Aorta (tissue), 5 donors: ENCODE measurements at regions not wholly inside any gene's neighbourhood (a gene's known extent, or its start where the extent isn't known, plus 50 kb on each side); places are given as distances from the start of the nearest gene placed in this dataset.
A peak's percentile ranks its signal among the peaks of the same experiment; 100 is the strongest.
"Not testable (repeated sequence)": the region's sequence is repeated elsewhere in the genome, so short reads cannot be mapped to it uniquely, and the experiment has no call there.

Experiments
- ATAC-seq: fragments of 200-7000 bp; cut with Tn5 transposase; one replicate; pipeline ENCODE4 v1.9.1; 2022; ENCODE audit warnings: moderate library complexity; ENCODE audit not compliant: low FRiP score
- DNase-seq, 2 donors: peaks; one replicate each; pipeline ENCODE4 v3.0.0-alpha.2; 2020
- H3K27ac ChIP-seq, 2 donors: one replicate each; pipeline ENCODE4 v1.5.1; 2013; ENCODE audit warnings: low read length in 2 of 2, mild to moderate bottlenecking in 2 of 2, moderate library complexity in 2 of 2, control low read depth in 1 of 2, inconsistent platforms in 1 of 2, low read depth in 1 of 2
- H3K27me3 ChIP-seq, 2 donors: one replicate each; pipeline ENCODE4 v1.6.1; 2013; ENCODE audit warnings: control low read depth in 1 of 2, low read length in 1 of 2, mild to moderate bottlenecking in 1 of 2, moderate library complexity in 1 of 2; ENCODE audit not compliant: insufficient read depth in 2 of 2, control insufficient read depth in 1 of 2
- H3K36me3 ChIP-seq, 2 donors: one replicate each; pipeline ENCODE4 v1.6.1; 2013; ENCODE audit warnings: control low read depth in 1 of 2, low read length in 1 of 2, mild to moderate bottlenecking in 1 of 2; ENCODE audit not compliant: insufficient read depth in 2 of 2, control insufficient read depth in 1 of 2
- H3K4me1 ChIP-seq, 2 donors: one replicate each; pipeline ENCODE4 v1.6.1; 2013; ENCODE audit warnings: low read length in 2 of 2, control low read depth in 1 of 2, mild to moderate bottlenecking in 1 of 2, moderate library complexity in 1 of 2; ENCODE audit not compliant: insufficient read depth in 2 of 2, control insufficient read depth in 1 of 2
- H3K4me3 ChIP-seq, 2 donors: one replicate each; pipeline ENCODE4 v1.5.1; 2013; ENCODE audit warnings: low read length in 2 of 2, control low read depth in 1 of 2, mild to moderate bottlenecking in 1 of 2
- H3K9me3 ChIP-seq: one replicate; pipeline ENCODE4 v1.6.1; 2013; ENCODE audit warnings: mild to moderate bottlenecking, low read length; ENCODE audit not compliant: control insufficient read depth
- WGBS, 2 donors: extraction: QIAGEN DNeasy Blood & Tissue Kit; methylation state at CpG; one replicate each; pipeline ENCODE4 v1.1.7; 2013; 5-methylcytosine and 5-hydroxymethylcytosine counted together
- intact Hi-C, 2 donors: fragments of 100-400 bp; cut with DNase I; formaldehyde crosslinking; loops; one replicate each; pipeline versions ENCODE4 v1.14.2 to v1.15.0; 2022
- donor health status: healthy with polysubstance abuse.
- donor health status: Bipolar disorder and iron deficiency.
- donor health status: DM: no; HTN: no; CAD: no.
- donor health status: DM: no; HTN: no; CAD: no.
- donor health status: DM: yes; HTN: yes; CAD: no.

DNA sequence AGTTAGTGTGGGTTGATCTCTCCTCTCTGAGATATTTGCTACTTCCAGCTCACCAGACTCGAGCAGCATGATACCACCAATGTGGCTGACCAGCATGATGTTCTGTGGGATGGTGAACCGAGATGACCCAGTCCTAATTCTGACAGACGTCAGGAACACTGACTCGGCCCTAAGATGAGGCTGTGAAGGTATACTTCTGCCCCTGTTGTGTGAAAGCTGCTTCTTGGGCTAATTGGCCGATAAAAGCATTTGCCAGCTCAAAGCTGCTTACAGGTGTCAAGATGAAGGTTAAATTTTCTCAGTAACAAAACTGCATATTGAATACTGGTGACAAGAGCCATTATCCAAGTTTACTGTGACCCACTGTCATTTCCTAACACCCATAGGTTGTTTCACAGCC is 151.4 kb downstream of the BRD1 start:
- Histone ChIP-seq H3K27ac (no peak overlapping the region), H3K4me1 (no peaks in the 10 kb centered on the region), H3K9me3 (no peaks in the 10 kb centered on the region), H3K36me3 (no peaks in the 10 kb centered on the region), H3K4me3 (no peak overlapping the region), H3K27me3 (no peaks in the 10 kb centered on the region)
- DNase-seq (no peak), ATAC-seq (no peak)
- intact Hi-C loops, result no loop called here
- 66 to 70% methylated on average over 5 of the region's 5 CpGs for WGBS, 2 donors

DNA sequence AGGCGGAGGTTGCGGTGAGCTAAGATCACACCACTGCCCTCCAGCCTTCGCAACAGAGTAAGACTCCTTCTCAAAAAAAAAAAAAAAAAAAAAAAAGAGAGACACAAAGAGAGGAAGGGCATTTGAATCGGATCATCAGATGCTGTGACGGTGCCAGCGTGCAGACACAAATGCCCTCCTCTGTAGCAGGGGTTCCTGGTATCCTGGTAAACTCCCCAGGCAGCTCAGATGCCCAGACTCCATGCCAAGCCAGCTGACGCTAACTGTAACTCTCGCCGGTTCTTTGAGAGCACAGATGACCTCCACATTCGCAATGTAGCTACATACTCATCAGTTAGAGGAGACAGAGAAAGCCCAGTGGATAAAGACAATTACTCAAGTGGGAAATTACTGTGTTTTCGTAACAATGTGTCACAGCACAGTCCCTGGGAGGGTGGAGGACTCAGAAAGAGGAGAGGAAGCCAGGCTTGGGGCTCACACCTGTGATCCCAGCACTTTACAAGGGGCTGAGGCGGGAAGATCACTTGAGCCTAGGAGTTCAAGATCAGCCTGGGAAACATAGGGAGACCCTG is 153.1 kb downstream of the BRD1 start:
- no peaks in the 10 kb centered on the region for H3K27me3 ChIP-seq
- ATAC-seq (no peak), DNase-seq (no peak)
- intact Hi-C loops, result no loop called here
- no peaks in the 10 kb centered on the region for H3K36me3 ChIP-seq
- no peaks in the 10 kb centered on the region for H3K4me1 ChIP-seq
- no peak overlapping the region for H3K4me3 ChIP-seq
- no peaks in the 10 kb centered on the region for H3K9me3 ChIP-seq
- 84 to 86% methylated on average over 12 of the region's 12 CpGs for WGBS, 2 donors
- no peak overlapping the region for H3K27ac ChIP-seq

DNA sequence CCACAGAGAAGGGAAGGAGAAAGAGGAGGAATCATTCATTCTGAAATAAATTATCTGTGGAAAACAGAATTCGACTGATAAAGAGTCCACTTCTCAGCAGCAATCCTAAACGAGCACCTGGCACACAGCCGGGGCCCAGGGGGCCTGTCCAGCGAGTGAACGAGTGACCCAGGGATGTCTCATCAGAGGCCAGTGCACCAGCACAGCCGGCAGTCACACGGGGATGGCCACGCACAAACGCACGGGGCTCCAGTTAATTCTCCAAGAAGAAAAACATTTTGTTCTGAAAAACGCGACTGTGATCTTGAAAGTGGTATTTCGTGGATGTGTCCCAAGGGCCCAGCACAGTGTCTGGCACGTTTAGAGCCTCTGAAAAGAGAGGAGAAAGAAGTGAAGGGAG is 154.6 kb downstream of the BRD1 start:
- Histone ChIP-seq H3K4me1 (no peaks in the 10 kb centered on the region), H3K9me3 (no peaks in the 10 kb centered on the region), H3K27me3 (no peaks in the 10 kb centered on the region), H3K36me3 (no peaks in the 10 kb centered on the region), H3K4me3 (no peak overlapping the region), H3K27ac (no peak overlapping the region)
- intact Hi-C loops, result no loop called here
- no peak for ATAC-seq
- 25 to 38% methylated on average over 14 of the region's 14 CpGs for WGBS, 2 donors
- no peak for DNase-seq

DNA sequence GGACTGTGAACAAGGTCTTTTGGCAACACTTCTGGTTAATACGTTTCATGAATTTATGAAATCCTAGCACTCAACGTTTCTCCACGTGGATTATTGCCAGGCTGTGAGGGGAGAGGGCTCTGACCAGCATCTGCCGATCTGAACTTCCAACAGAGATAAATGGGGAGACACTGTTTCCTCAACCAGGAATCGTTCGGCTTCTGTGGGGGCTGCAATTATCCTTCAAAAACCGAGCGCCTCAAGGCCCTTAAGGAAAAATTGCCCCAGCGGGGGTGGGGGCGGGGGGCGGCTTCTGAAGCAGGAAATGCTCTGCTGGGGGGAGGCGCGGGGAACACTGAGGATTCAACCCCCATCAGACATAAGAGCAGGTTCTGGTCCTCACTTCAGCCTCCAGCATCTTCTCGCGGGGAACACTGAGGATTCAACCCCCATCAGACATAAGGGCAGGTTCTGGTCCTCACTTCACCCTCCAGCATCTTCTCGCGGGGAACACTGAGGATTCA is 155.6 kb downstream of the BRD1 start:
- Histone ChIP-seq H3K4me3 (no peak overlapping the region), H3K36me3 (no peaks in the 10 kb centered on the region), H3K9me3 (no peaks in the 10 kb centered on the region), H3K4me1 (no peaks in the 10 kb centered on the region), H3K27me3 (no peaks in the 10 kb centered on the region), H3K27ac (no peak overlapping the region)
- DNase-seq (peak in 1 of 2 donors; percentile 12), ATAC-seq (no peak)
- 34 to 50% methylated on average over 15 to 16 of the region's 17 CpGs for WGBS, 2 donors
- intact Hi-C loops, result no loop called here

DNA sequence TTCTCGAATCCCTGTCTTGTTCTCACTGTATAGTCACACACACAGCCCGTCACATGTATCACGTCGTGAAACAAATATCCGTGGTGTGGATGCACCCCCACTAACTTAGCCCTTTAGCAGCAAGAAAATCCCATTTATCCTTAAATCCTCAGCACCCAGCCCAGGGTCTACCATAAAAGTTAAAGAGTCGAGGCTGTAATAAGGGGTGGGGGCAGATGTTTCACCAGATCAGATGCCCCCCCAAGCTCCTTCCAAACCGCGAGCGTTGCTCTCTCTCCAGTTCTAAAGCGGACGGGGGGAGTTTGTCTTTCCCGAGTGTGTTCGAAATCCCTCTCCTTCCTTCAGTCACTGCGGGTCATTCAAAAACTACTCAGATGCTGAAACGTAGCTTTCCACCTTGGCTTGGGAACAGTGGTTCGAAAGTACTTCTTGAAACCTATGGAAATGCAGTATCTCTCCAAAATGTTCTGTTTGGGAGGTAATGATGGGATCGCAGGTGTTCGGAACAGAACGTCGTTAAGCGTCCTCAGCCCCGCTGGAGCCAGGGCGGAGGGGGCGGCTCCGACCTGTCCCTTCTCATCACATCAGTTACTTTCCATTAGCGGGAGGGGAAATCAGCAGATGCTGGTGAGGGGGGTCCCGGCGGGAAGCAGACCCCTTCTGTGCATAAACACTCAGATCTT is 156.2 kb downstream of the BRD1 start:
- H3K27ac ChIP-seq, result no peak overlapping the region
- H3K4me3 ChIP-seq, result no peak overlapping the region
- DNase-seq, result peak; percentile 31 to 47

DNA sequence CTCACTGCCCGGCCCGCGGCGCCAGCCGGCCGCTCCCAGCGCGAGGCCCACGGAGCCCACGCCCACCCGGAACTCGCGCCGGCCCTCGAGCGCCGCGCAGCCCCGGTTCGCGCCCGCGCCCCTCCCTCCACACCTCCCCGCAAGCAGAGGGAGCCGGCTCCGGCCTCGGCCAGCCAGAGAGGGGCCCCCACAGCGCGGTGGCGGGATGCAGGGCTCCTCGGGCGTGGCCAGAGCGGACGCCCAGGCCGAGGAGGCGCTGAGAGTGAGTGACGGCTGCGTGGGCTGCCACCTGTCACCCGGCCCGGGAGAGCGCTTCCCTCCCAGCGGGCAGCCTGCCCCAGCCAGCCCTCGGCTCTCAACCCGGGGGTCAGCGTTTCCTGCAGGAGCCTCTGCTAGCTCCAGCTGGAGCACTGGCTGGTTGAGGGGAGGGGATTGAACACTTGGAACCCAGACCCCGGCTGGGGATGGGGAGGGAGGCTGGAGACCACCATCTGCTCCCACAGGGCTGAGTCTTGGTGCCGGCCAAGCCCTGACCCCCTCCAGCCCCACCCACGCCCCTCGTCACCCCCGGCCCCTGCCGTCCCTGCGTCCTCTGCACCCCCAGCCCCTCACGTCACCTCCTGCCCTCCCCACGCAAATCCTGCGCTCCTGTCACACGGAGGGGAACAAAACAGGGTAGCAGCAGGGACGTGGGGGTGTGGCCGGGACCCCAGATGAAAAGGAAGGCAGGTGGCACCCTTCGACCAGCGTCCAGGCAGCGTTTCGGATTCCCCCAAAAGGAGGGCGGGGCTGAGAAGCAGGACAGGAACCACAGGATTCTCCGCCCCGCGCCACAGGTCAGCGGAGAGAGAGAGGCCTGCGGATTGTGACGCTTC is 157.0 kb downstream of the BRD1 start:
- 1 to 2% methylated on average over 39 to 69 of the region's 69 CpGs for WGBS, 2 donors

More for the DNA sequence above, 156.2 kb downstream of the BRD1 start:
- Histone ChIP-seq H3K4me1 (no peaks in the 10 kb centered on the region), H3K9me3 (no peaks in the 10 kb centered on the region), H3K36me3 (no peaks in the 10 kb centered on the region), H3K27me3 (no peaks in the 10 kb centered on the region)
- 5 to 13% methylated on average over 28 of the region's 28 CpGs for WGBS, 2 donors
- intact Hi-C loops, result no loop called here
- no peak for ATAC-seq

DNA sequence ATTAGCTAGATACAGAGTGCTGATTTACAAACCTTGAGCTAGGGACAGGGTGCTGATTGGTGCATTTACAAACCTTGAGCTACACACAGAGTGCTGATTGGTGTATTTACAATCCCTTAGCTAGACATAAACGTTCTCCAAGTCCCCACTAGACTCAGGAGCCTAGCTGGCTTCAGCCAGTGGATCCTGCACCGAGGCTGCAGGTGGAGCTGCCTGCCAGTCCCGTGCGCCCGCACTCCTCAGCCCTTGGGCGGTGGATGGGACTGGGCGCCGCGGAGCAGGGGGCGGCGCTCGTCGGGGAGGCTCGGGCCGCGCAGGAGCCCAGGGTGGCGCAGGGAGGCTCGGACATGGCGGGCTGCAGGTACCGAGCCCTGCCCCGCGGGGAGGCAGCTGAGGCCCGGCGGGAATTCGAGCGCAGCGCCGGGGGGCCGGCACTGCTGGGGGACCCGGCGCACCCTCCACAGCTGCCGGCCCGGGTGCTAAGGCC is 157.7 kb downstream of the BRD1 start:
- H3K4me3 ChIP-seq, H3K36me3 ChIP-seq, H3K27ac ChIP-seq, intact Hi-C loops, ATAC-seq, H3K27me3 ChIP-seq, H3K4me1 ChIP-seq, H3K9me3 ChIP-seq: not testable (repeated sequence)
- peak; percentile 36 to 73 for DNase-seq
- WGBS, 2 donors, result 1 to 3% methylated on average over 28 to 33 of the region's 33 CpGs

More for the DNA sequence above, 157.0 kb downstream of the BRD1 start:
- Histone ChIP-seq H3K27ac (no peak overlapping the region), H3K36me3 (no peaks in the 10 kb centered on the region), H3K27me3 (no peaks in the 10 kb centered on the region), H3K4me3 (no peak overlapping the region), H3K4me1 (no peaks in the 10 kb centered on the region), H3K9me3 (peaks cover 2% of the 10 kb centered on the region)
- ATAC-seq (peak; percentile 46), DNase-seq (peak; percentile 46 to 77)
- intact Hi-C loops, result no loop called here

DNA sequence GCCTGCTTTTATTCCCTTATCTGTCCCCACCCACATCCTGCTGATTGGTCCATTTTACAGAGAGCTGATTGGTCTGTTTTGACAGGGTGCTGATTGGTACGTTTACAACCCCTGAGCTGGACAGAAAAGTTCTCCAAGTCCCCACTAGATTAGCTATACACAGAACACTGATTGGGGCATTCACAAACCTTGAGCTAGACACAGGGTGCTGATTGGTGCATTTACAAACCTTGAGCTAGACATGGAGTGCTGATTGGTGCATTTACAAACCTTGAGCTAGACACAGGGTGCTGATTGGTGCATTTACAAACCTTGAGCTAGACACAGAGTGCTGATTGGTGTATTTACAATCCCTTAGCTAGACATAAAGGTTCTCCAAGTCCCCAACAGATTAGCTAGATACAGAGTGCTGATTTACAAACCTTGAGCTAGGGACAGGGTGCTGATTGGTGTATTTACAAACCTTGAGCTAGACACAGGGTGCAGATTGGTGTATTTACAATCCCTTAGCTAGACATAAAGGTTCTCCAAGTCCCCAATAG is 158.2 kb downstream of the BRD1 start:
- ATAC-seq, intact Hi-C loops, H3K4me3 ChIP-seq, H3K27me3 ChIP-seq, H3K9me3 ChIP-seq, DNase-seq, H3K4me1 ChIP-seq, H3K27ac ChIP-seq, H3K36me3 ChIP-seq: not testable (repeated sequence)
- 76 to 85% methylated on average over 1 of the region's 1 CpG for WGBS, 2 donors
